ENCODE measurements at regions not wholly inside any gene's neighbourhood (a gene's known extent, or its start where the extent isn't known, plus 50 kb on each side); places are given as distances from the start of the nearest gene placed in this dataset.
"Not testable (repeated sequence)": the region's sequence is repeated elsewhere in the genome, so short reads cannot be mapped to it uniquely, and the experiment has no call there.

DNA sequence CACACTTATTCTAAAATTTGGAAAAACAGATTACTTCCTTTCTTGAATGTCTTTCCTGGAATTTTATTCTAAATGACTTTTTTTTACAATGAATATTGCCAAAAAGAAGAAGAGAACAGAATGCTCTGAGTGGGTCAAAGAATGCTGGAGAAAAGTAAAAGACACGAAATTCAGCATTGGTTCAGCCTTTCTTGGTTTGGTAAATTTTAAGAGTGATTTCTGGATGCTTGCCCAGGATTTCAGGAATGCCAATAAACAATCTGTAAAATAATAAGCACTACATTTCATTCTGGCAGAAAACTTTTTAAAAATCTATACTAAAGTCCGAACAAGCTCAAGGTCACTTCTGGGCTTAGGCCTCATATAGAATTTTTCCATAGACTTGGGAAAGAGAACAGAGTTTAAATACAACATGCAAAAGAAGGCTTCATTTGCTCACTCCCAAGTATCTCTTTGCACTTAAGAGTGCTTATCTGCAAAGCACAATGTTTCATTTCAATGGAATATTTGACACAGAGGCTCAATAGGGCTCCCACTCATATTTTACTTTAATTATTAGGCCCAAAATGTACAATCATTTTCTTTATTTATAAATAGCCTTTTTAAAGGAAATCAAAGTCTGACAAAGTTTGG lies 359.5 kb upstream of the ANKRD30A start:
- no peaks in the 10 kb centered on the region for H3K4me1 Mint-ChIP-seq
- peaks cover 3% of the 10 kb centered on the region for H3K9me3 Mint-ChIP-seq
- H3K36me3 Mint-ChIP-seq (ENCODE audit: low read depth): no peaks in the 10 kb centered on the region
- H3K4me3 Mint-ChIP-seq: no peak overlapping the region
- no peaks in the 10 kb centered on the region for H3K27me3 Mint-ChIP-seq
- H3K27ac Mint-ChIP-seq: no peak overlapping the region
- ATAC-seq (replicated peaks): no peak

DNA sequence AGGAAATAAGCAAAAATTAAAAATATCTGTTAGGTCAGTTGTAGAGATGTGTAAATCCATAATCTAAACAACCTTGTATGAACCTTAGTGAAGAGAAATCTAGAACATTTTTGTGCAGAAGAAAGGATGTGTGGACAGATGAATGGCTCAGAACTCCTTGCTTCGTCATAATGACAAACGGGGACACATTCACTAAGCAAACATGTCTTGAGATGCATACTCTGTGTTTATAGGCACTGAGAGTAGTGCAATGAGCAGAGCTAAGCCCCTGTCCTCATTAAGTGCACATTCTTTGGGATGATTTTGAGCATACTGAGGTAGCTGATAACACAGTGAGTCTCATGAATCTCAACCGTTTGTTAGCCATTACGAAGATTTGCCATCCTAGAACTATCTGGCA lies 360.6 kb upstream of the ANKRD30A start:
- H3K36me3 Mint-ChIP-seq (ENCODE audit: low read depth): no peaks in the 10 kb centered on the region
- ATAC-seq (replicated peaks): no peak
- no peak overlapping the region for H3K27ac Mint-ChIP-seq
- H3K9me3 Mint-ChIP-seq: peaks cover 3% of the 10 kb centered on the region
- no peaks in the 10 kb centered on the region for H3K4me1 Mint-ChIP-seq
- no peaks in the 10 kb centered on the region for H3K27me3 Mint-ChIP-seq
- H3K4me3 Mint-ChIP-seq: no peak overlapping the region

DNA sequence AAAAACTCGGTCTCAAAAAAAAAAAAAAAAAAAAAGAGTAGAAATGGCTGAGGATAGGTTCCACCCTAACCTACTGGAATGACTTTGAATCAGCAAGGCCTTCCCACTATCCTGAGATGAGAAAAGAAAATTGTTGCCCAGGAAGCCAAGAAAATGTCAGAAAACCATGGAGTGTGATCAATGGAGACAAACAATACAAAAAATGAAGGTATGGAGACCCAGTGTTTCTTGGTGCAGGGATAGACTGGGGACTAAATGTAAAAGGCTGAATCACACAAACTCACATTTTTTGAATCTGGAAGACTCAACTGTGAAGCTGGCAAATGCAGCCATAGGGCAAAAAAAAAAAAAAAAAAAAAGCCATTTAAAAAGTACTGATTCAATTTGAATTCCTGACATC lies 364.3 kb upstream of the ANKRD30A start:
- H3K27me3 Mint-ChIP-seq: no peaks in the 10 kb centered on the region
- peaks cover 3% of the 10 kb centered on the region for H3K9me3 Mint-ChIP-seq
- no peak overlapping the region for H3K27ac Mint-ChIP-seq
- no peak for ATAC-seq (replicated peaks)
- no peaks in the 10 kb centered on the region for H3K4me1 Mint-ChIP-seq
- H3K36me3 Mint-ChIP-seq (ENCODE audit: low read depth): no peaks in the 10 kb centered on the region
- H3K4me3 Mint-ChIP-seq: no peak overlapping the region

DNA sequence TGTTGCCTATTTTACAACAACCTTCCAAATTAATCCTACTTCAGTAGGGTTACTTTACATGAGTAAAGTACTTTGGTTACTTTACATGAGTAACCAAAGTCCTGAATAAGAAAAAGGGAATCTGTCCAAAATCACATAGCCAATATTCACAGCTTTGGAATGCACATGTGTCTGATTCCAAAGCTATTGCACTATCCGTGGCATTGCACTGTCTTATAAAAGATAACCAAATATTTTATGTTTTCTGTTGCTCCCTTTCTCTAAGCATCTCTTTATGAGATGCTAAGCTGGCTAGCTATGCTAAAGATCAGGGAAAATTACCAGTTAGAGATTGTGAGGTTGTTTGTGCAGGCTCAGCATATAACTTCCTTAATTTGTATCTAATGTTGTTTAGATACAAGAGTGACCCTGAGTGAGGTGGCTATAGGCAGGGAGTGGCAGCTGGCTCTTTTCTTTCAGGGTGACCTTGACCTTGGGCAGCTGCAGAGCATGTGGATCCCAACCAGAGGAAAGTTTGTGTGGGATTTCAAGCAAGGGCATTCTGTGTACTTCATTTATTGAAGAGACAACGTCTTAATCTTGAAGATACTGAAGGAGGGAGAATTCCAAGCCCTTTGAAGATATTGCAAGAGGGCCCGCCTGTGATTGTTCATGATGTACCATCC lies 366.1 kb upstream of the ANKRD30A start:
- Mint-ChIP-seq H3K27ac (no peak overlapping the region), H3K4me3 (no peak overlapping the region)

DNA sequence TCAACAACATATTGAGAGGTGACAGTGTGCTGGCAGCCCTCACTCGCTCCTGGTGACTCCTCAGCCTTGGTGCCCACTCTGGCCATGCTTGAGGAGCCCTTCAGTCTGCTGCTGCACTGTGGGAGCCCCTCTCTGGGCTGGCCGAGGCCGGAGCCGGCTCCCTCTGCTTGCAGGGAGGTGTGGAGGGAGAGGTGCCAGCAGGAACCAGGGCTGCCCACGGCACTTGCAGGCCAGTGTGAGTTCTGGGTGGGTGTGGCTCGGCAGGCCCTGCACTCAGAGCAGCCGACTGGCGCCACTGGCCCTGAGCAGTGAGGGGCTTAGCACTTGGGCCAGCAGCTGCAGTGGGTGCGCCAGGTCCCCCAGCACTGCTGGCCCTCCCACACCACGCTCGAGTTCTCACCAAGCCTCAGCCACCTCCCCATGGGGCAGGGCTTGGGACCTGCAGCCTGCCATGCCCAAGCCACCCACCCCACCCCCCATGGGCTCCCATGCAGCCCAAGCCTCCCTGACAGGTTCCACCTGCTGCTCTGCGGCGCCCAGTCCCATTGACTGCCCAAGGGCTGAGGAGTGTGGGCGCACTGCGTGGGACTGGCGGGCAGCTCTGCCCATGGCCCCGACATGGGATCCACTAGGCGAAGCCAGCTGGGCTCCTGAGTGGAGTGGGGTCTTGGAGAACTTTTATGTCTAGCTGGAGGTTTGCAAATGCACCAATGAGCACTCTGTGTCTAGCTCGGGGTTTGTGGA lies 377.1 kb upstream of the ANKRD30A start:
- peaks cover 7% of the 10 kb centered on the region for H3K9me3 Mint-ChIP-seq
- no peaks in the 10 kb centered on the region for H3K36me3 Mint-ChIP-seq (ENCODE audit: low read depth)
- no peaks in the 10 kb centered on the region for H3K27me3 Mint-ChIP-seq
- no peaks in the 10 kb centered on the region for H3K4me1 Mint-ChIP-seq
- H3K27ac Mint-ChIP-seq: no peak overlapping the region
- ATAC-seq (replicated peaks): no peak
- H3K4me3 Mint-ChIP-seq: no peak overlapping the region

More for the DNA sequence above, 366.1 kb upstream of the ANKRD30A start:
- no peaks in the 10 kb centered on the region for H3K36me3 Mint-ChIP-seq (ENCODE audit: low read depth)
- no peak for ATAC-seq (replicated peaks)
- H3K27me3 Mint-ChIP-seq: no peaks in the 10 kb centered on the region
- no peaks in the 10 kb centered on the region for H3K4me1 Mint-ChIP-seq
- H3K9me3 Mint-ChIP-seq: peaks cover 3% of the 10 kb centered on the region

DNA sequence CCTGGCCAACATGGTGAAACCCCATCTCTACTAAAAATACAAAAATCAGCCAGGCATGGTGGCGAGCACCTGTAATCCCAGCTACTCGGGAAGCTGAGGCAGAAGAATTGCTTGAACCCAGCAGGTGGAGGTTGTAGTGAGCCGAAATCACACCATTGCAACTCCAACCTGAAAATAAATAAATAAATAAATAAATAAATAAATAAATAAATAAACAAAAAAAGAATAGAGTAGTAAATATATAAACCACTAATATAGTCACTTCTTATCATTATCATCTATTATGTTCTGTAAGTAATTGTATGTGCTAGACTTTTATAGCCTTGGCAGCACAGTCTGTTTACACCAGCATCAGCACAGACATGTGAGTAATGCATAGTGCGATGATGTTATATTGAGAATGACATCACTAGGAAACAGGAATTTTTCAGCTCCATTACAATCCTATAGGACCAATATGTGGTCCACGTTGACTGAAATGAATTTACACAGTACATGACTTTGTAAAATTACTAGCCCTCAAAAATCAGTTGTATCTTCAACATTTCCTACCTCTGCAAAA lies 385.4 kb upstream of the ANKRD30A start:
- no peaks in the 10 kb centered on the region for H3K27me3 Mint-ChIP-seq
- H3K4me1 Mint-ChIP-seq: no peaks in the 10 kb centered on the region
- ATAC-seq (replicated peaks): no peak

DNA sequence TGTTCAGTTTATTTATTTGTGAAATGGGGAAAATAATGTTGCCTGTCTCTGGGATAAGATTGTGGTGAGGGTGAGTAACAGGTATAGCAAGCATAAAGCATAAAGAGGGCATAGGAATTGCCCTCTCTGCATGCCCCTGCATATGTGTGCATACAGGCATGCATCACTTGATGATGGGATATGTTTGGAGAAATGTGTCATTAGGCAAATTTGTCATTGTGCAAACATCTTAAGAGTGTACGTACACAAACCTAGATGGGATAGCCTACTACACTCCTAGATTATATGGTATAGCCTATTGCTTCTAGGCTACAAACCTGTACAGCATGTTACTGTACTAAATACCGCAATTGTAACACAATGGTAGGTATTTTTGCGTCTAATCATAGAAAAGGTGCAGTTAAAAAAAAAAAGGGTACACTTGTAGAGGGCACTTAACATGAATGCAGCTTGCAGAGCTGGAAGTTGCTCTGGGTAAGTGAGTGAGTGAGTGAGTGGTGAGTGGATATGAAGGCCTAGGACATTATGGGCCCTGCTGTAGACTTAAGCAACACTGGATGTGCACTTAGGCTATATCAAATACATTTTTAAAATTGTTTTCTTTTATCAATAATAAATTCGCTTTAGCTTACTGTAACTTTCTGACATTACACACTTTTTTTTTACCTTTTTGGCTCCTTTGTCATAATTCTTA lies 386.5 kb upstream of the ANKRD30A start:
- no peak overlapping the region for H3K27ac Mint-ChIP-seq
- H3K9me3 Mint-ChIP-seq: no peaks in the 10 kb centered on the region
- no peak overlapping the region for H3K4me3 Mint-ChIP-seq
- no peaks in the 10 kb centered on the region for H3K36me3 Mint-ChIP-seq (ENCODE audit: low read depth)
- no peaks in the 10 kb centered on the region for H3K4me1 Mint-ChIP-seq
- no peaks in the 10 kb centered on the region for H3K27me3 Mint-ChIP-seq
- ATAC-seq (replicated peaks): no peak

More for the DNA sequence above, 385.4 kb upstream of the ANKRD30A start:
- Mint-ChIP-seq H3K9me3 (no peaks in the 10 kb centered on the region), H3K27ac (no peak overlapping the region), H3K36me3 (ENCODE audit: low read depth) (no peaks in the 10 kb centered on the region), H3K4me3 (no peak overlapping the region)

DNA sequence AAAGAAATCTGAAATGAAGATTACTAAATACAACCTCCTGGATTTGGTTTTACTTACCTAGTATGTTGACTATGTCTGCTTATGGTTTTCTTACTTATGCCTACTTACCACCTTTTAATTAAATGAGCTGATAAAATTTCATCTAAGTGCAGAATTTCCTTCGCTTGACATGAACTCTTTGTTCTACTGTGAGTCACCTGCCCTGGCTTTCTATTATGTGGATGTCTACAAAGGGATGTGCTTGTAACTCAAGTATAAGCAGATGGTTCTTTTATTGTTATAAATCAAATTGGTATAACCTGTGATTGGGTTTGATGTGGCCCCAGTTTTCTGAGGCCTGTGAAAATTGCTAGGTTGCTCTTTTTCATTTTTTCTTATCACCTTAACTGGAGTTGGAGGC lies 389.1 kb upstream of the ANKRD30A start:
- H3K36me3 Mint-ChIP-seq (ENCODE audit: low read depth): no peaks in the 10 kb centered on the region
- H3K4me1 Mint-ChIP-seq: no peaks in the 10 kb centered on the region
- no peaks in the 10 kb centered on the region for H3K9me3 Mint-ChIP-seq
- no peaks in the 10 kb centered on the region for H3K27me3 Mint-ChIP-seq
- ATAC-seq (replicated peaks): no peak
- no peak overlapping the region for H3K4me3 Mint-ChIP-seq
- H3K27ac Mint-ChIP-seq: no peak overlapping the region

DNA sequence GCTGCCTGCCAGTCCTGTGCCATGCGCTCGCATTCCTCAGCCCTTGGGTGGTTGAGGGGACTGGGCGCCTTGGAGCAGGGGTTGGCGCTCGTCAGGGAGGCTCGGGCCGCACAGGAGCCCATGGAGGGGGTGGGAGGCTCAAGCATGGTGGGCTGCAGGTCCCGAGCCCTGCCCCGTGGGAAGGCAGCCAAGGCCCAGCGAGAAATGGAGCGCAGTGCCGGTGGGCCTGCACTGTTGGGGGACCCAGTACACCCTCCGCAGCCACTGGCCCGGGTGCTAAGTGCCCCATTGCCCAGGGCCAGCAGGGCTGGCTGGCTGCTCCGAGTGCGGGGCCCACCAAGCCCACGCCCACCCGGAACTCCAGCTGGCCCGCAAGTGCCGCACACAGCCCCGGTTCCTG lies 390.8 kb upstream of the ANKRD30A start:
- not testable (repeated sequence) for H3K4me1 Mint-ChIP-seq; H3K27ac Mint-ChIP-seq; H3K4me3 Mint-ChIP-seq; H3K9me3 Mint-ChIP-seq; ATAC-seq (replicated peaks); H3K36me3 Mint-ChIP-seq (ENCODE audit: low read depth); H3K27me3 Mint-ChIP-seq

DNA sequence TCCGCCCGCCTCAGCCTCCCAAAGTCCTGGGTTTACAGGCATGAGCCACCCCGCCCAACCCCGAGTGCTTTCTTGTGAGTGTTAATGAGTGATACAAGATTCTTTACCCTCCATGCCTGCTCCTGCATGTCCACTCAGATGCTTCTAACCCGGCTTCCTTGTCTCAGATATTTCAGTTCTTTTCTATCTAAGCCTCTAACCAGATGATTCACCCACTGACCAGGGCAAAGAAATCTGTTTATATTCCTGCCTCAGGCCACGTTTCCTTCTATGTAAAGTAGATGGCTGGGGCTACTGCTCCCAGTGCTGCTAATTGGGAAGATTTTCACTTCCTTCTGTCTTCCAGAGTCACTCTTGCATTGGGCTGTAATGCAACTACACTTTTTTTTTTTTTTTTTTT lies 395.1 kb upstream of the ANKRD30A start:
- no peaks in the 10 kb centered on the region for H3K36me3 Mint-ChIP-seq (ENCODE audit: low read depth)
- H3K4me1 Mint-ChIP-seq: no peaks in the 10 kb centered on the region
- H3K9me3 Mint-ChIP-seq: no peaks in the 10 kb centered on the region
- ATAC-seq (replicated peaks): no peak
- H3K4me3 Mint-ChIP-seq: no peak overlapping the region
- H3K27me3 Mint-ChIP-seq: no peaks in the 10 kb centered on the region
- H3K27ac Mint-ChIP-seq: no peak overlapping the region

DNA sequence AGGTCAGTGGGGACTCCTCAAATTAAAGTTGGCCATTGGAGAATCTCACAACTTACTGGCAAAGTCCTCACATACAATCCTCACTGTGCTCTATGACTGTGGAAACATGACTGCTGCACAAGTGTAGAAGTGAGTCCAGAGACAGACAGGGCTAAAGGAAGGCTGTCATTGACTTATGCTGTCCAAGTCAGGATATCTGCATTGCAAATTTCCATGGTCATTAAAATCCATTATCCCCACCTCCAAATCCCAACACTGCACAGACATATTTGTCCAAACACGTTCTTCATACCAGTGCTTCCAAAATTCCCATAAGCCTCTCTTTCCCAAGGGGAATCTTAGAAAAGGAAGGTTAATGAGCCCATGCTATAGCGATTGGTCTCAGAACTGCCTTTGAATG lies 396.8 kb upstream of the ANKRD30A start:
- H3K27me3 Mint-ChIP-seq: no peaks in the 10 kb centered on the region
- H3K4me3 Mint-ChIP-seq: no peak overlapping the region
- no peaks in the 10 kb centered on the region for H3K9me3 Mint-ChIP-seq
- H3K27ac Mint-ChIP-seq: no peak overlapping the region
- no peaks in the 10 kb centered on the region for H3K4me1 Mint-ChIP-seq
- ATAC-seq (replicated peaks): no peak
- no peaks in the 10 kb centered on the region for H3K36me3 Mint-ChIP-seq (ENCODE audit: low read depth)

DNA sequence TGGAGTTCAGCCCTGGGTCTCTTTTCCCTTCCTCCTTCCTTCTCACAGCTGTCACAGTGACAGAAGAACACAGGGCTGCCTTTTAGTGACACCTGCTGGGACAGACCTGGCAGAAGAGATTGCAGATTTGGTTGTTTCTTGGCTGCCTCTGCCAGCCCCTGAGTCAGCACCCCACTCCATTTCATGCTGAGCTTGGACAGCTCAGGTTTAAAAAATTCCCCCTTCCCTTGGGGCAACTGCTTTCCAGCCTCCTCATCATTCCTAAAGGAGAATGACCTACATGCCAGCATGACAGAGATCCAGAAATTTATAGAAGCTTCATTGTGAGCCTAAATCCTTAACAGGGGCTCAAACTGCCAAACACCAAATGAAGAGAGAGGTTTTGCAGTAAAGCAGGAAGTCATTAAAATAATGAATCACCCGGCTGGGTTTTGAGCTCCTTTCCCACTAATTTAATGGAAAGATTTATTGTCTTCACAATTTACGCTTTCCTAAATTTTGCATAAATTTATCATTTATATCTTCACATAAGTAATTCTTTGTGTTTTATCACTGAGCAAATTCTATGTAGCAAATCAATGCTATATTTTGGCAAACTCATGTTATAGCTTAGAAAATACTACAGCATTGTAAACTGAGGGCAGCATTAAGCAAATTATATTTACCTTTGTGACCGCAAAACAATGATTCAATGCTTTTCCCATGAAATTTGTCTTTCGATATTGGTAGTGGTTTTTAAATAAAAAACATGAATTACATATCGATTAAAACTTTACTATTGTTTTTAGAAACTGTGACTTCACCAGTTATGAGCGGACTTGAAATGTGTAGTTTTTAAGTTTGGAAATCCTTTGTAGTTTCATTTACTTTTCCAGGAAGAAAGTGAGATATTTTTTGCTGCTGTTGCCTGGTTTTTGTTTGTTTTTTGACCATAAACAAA lies 399.5 kb upstream of the ANKRD30A start:
- Mint-ChIP-seq H3K9me3 (no peaks in the 10 kb centered on the region), H3K27me3 (no peaks in the 10 kb centered on the region)
- ATAC-seq (replicated peaks): no peak

DNA sequence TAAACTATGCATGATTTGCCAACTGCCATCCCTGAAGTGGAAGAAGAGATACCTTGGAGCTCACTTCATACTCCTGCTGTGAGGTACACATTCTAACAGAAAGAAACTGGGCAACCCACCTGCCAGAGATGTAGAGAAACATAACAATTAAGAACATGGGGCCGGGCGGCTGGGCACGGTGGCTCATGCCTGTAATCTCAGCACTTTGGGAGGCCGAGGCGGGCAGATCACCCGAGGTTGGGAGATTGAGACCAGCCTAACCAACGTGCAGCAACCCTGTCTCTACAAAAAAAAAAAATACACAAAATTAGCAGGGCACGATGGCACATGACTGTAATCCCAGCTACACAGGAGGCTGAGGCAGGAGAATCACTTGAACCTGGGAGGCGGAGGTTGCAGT lies 402.6 kb upstream of the ANKRD30A start:
- Mint-ChIP-seq H3K27ac (no peak overlapping the region), H3K36me3 (ENCODE audit: low read depth) (no peaks in the 10 kb centered on the region), H3K9me3 (peaks cover 3% of the 10 kb centered on the region), H3K27me3 (no peaks in the 10 kb centered on the region), H3K4me3 (no peak overlapping the region), H3K4me1 (no peaks in the 10 kb centered on the region)
- ATAC-seq (replicated peaks): no peak

More for the DNA sequence above, 399.5 kb upstream of the ANKRD30A start:
- no peak overlapping the region for H3K27ac Mint-ChIP-seq
- no peaks in the 10 kb centered on the region for H3K4me1 Mint-ChIP-seq
- H3K4me3 Mint-ChIP-seq: no peak overlapping the region
- no peaks in the 10 kb centered on the region for H3K36me3 Mint-ChIP-seq (ENCODE audit: low read depth)

DNA sequence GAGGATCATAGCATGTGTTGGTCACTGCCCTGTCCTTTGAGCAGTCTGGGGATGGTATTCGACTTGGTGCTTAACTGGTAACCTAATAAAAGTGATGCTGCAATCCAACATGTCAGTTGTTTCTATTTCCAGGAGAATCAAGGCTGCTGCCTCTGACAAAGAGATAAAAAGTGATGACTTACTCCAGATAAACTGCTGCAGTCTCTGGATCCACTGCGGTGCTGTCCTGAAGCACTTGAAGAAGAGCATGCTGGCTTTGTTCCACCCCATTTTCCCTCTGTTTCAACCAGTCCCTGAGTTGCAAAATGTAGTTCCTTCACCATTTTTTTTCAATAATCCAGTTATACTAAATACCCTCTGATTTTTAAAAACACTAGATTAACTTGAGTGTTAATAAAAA lies 403.5 kb upstream of the ANKRD30A start:
- Mint-ChIP-seq H3K4me1 (no peaks in the 10 kb centered on the region), H3K4me3 (no peak overlapping the region), H3K36me3 (ENCODE audit: low read depth) (no peaks in the 10 kb centered on the region), H3K27ac (no peak overlapping the region), H3K27me3 (no peaks in the 10 kb centered on the region), H3K9me3 (peaks cover 3% of the 10 kb centered on the region)
- no peak for ATAC-seq (replicated peaks)
